ENCODE measurements at regions not wholly inside any gene's neighbourhood (a gene's known extent, or its start where the extent isn't known, plus 50 kb on each side); places are given as distances from the start of the nearest gene placed in this dataset.

- 81% methylated on average over 3 of the region's 4 CpGs for WGBS (ENCODE audit: insufficient coverage)
- CTCF ChIA-PET = no interaction called here
These were observed 73.9 kb upstream of the TAF9B start for GRCh38 chrX:78213331-78213730.

GRCh38 chrX:78199851-78200250, 60.4 kb upstream of the TAF9B start:
- H3K9me3 ChIP-seq (ENCODE audit: control extremely low read depth in 1 of 5, control insufficient read depth in 4 of 5, insufficient read depth in 2 of 5, low read depth in 1 of 5, low read length in 4 of 5) = no peaks in the 10 kb centered on the region
- no peaks in the 10 kb centered on the region for H3K36me3 ChIP-seq (ENCODE audit: control insufficient read depth in 4 of 4, insufficient read depth in 4 of 4, low read length in 3 of 4)
- no peaks in the 10 kb centered on the region for H3K27me3 ChIP-seq (replicated peaks in 2 of 5; ENCODE audit: control insufficient read depth in 4 of 5, insufficient read depth in 5 of 5, low read length in 4 of 5)
- peak; percentile 29 to 57 (median 56) for DNase-seq
- ChIA-PET POLR2A (no interaction called here), CTCF (interaction anchor here (0.7 kb wide), 1 partner anchor 25 kb away, joined by 4 read pairs; no protein-coding TSS in a partner anchor)
- no peaks in the 10 kb centered on the region for H3K4me1 ChIP-seq (ENCODE audit: control extremely low read depth in 1 of 4, control insufficient read depth in 4 of 4, insufficient read depth in 4 of 4, low read length in 3 of 4)
- H3K4me3 ChIP-seq (ENCODE audit: control insufficient read depth in 1 of 7, extremely low read depth in 1 of 7, insufficient read depth in 4 of 7, low read depth in 2 of 7, low read length in 6 of 7) = no peak overlapping the region
- H3K27ac ChIP-seq (ENCODE audit: insufficient read depth in 1 of 2, low read depth in 1 of 2, low read length in 2 of 2, poor library complexity in 1 of 2, severe bottlenecking in 2 of 2) = no peak overlapping the region

More at GRCh38 chrX:78213331-78213730, 73.9 kb upstream of the TAF9B start:
- no peaks in the 10 kb centered on the region for H3K4me1 ChIP-seq (ENCODE audit: control extremely low read depth in 1 of 4, control insufficient read depth in 4 of 4, insufficient read depth in 4 of 4, low read length in 3 of 4)
- peaks cover 0 to 6% (median 3%) of the 10 kb centered on the region in 5 experiments for H3K9me3 ChIP-seq (ENCODE audit: control extremely low read depth in 1 of 5, control insufficient read depth in 4 of 5, insufficient read depth in 2 of 5, low read depth in 1 of 5, low read length in 4 of 5)
- no peak overlapping the region for H3K4me3 ChIP-seq (ENCODE audit: control insufficient read depth in 1 of 7, extremely low read depth in 1 of 7, insufficient read depth in 4 of 7, low read depth in 2 of 7, low read length in 6 of 7)
- H3K36me3 ChIP-seq (ENCODE audit: control insufficient read depth in 4 of 4, insufficient read depth in 4 of 4, low read length in 3 of 4) = no peaks in the 10 kb centered on the region
- H3K27ac ChIP-seq (ENCODE audit: insufficient read depth in 1 of 2, low read depth in 1 of 2, low read length in 2 of 2, poor library complexity in 1 of 2, severe bottlenecking in 2 of 2) = no peak overlapping the region
- DNase-seq = no peak
- POLR2A ChIA-PET = no interaction called here
- H3K27me3 ChIP-seq (replicated peaks in 2 of 5; ENCODE audit: control insufficient read depth in 4 of 5, insufficient read depth in 5 of 5, low read length in 4 of 5) = no peaks in the 10 kb centered on the region

Measured in common myeloid progenitor, CD34-positive (primary cell).